GM12864 (cell line): ENCODE measurements at regions not wholly inside any gene's neighbourhood (a gene's known extent, or its start where the extent isn't known, plus 50 kb on each side); places are given as distances from the start of the nearest gene placed in this dataset.
"Not testable (repeated sequence)": the region's sequence is repeated elsewhere in the genome, so short reads cannot be mapped to it uniquely, and the experiment has no call there.

Source experiments
- DNase-seq: peaks from one replicate; pipeline ENCODE4 v3.0.0-alpha.2; 2011; ENCODE audit warnings: low read depth
- H3K4me3 ChIP-seq: 2 replicates; pipeline ENCODE4 v1.5.1; 2011; ENCODE audit warnings: mild to moderate bottlenecking, low read depth, low read length, control low read depth
- CTCF ChIP-seq: IDR thresholded peaks from 2 replicates; pipeline ENCODE4 v1.5.1; 2011; ENCODE audit warnings: low read depth, mild to moderate bottlenecking, moderate library complexity, low read length, control low read depth, inconsistent platforms; ENCODE audit errors: missing control alignments

- no peak for DNase-seq
These were observed 669.6 kb upstream of the PCDH10 start for GRCh38 chr4:132479543-132479942.

GRCh38 chr4:132488555-132488954 lies 660.5 kb upstream of the PCDH10 start:
- TF ChIP-seq CTCF, result no peak
- H3K4me3 ChIP-seq, result no peak overlapping the region
- no peak for DNase-seq

More at GRCh38 chr4:132479543-132479942, 669.6 kb upstream of the PCDH10 start:
- no peak for TF ChIP-seq CTCF
- no peak overlapping the region for H3K4me3 ChIP-seq

GRCh38 chr4:132493476-132493875 lies 655.6 kb upstream of the PCDH10 start:
- no peak overlapping the region for H3K4me3 ChIP-seq
- TF ChIP-seq CTCF, result no peak
- no peak for DNase-seq

- DNase-seq, H3K4me3 ChIP-seq: not testable (repeated sequence)
These were observed 653.8 kb upstream of the PCDH10 start for GRCh38 chr4:132495267-132495812.

GRCh38 chr4:132498215-132498614 lies 650.9 kb upstream of the PCDH10 start:
- no peak for DNase-seq
- no peak for TF ChIP-seq CTCF
- no peak overlapping the region for H3K4me3 ChIP-seq

GRCh38 chr4:132502096-132502552 lies 647.0 kb upstream of the PCDH10 start:
- DNase-seq, result no peak
- TF ChIP-seq CTCF, result no peak

GRCh38 chr4:132504438-132504837 lies 644.7 kb upstream of the PCDH10 start:
- DNase-seq, result no peak
- TF ChIP-seq CTCF, result no peak
- H3K4me3 ChIP-seq, result no peak overlapping the region

More at GRCh38 chr4:132502096-132502552, 647.0 kb upstream of the PCDH10 start:
- no peak overlapping the region for H3K4me3 ChIP-seq
